A549 (cell line): ENCODE measurements at regions not wholly inside any gene's neighbourhood (a gene's known extent, or its start where the extent isn't known, plus 50 kb on each side); places are given as distances from the start of the nearest gene placed in this dataset.

Source experiments
- CTCF ChIP-seq: fragments of >200 bp; sonication (Bioruptor Twin); formaldehyde crosslinking; IDR thresholded peaks from 3 replicates; pipeline ENCODE4 v1.5.1; 2016
- FOSL2 ChIP-seq, 2 experiments: fragments of 450-650 bp in 1 of 2; fragments of >200 bp in 1 of 2; sonication (Bioruptor Twin) in 1 of 2; formaldehyde crosslinking; IDR thresholded peaks; 2 replicates each; pipeline versions ENCODE4 v1.5.0 to v1.6.1; 2016 to 2020; ENCODE audit warnings: mild to moderate bottlenecking in 1 of 2, moderate library complexity in 1 of 2

- TF ChIP-seq CTCF (no peak), FOSL2 (IDR thresholded peaks at IDR 0.05) (no peak), FOSL2 (CRISPR knock-in tag; IDR thresholded peaks at IDR 0.05) (no peak)
Measured at GRCh38 chr14:61881046-61881445, 118.8 kb downstream of the SNAPC1 start.
